ENCODE measurements at regions not wholly inside any gene's neighbourhood (a gene's known extent, or its start where the extent isn't known, plus 50 kb on each side); places are given as distances from the start of the nearest gene placed in this dataset.

- no peak for DNase-seq
Observed at GRCh38 chr18:26741048-26741447, 124.5 kb downstream of the AQP4 start.

DNA sequence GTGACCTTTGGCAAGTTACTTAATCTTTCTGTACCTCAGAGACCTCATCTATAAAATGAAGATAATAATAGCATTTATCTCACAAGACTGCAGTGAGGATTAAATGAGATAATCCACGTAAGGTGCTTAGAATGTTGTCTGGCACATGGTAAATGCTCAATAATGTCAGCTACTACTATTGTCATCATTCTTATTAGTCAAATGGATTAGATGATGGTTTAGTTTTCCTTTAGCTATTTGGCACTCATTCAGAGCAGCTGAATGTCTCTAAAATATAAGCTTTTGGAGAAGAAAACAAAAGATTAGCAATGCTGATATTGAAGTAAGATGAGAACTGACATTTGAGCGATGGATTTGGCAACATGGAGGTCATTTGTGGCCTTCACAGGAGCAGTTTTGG lies 125.1 kb downstream of the AQP4 start:
- no peak for DNase-seq

DNA sequence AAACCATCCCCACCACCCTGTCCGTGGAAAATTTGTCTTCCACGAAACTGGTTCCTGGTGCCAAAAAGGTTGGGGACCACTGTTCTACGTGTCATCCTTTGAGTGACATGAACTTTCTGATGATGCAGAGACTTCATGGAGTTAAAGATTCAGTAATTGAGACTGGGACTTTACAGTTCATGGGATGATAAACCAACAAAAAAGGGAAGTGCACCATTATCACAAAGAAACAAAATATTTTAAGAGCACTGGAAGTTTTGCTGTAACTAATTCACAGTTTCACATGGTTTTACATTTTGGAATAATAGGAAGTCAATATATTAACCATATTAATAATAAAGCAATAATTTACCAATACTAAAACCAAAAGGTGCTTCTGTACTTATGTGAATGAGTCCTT lies 126.8 kb downstream of the AQP4 start:
- DNase-seq = no peak

DNA sequence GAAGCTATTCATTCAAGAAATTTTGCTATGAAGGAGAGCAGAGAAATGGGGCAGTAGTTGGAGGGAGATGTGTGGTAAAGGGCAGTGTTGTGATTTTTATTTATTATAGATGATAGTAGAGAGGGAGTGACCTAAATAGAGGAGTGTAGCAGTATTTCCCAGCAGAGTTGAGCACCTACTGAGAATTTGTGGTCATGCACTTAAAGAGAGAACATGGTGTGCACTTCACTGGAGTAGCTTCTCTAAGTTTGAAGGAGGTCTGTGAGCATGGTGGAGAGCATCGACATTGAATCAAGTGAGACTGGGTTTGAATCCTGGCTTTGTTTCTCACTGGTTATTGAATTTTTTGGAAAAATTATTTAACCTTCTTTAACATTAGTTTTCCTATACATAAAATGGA lies 129.2 kb downstream of the AQP4 start:
- no peak for DNase-seq

DNA sequence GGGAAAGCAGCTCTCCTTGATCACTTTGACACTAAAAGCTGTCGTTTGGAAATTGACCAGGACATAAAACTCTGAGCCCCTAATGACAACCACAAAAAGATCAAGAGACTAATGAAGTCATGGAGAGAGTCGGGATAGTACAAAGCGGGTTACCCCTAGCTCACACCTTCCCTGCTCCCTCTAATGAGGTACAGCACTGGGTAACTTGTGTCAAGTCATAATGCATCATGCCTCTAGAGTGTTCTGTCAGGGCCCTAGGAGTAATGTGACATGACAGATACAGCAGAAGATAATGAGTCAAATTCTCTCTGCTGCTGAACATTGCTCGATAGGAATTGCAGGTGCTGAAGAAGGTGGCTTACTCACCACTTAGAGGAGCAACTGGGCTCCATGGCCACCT lies 130.7 kb downstream of the AQP4 start:
- DNase-seq = no peak

DNA sequence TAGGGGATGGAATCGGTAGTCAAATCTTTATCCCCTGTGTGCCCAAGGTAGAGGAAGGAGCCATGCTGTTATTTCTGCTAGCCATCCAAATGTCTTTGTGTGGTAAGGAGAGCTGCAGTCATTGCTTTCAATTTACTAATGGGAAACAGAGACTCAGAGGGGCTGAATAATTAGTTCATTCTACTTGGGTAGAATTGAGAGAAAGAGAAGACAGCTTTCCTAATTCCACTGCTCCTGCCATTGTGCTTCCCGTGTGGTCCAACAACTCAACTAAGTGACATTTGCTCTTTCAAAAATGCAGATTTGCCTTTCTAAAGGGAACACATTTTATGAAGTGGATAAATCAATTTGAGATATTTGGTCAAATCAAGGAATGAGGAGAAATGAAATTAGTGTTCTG lies 136.1 kb downstream of the AQP4 start:
- no peak for DNase-seq

DNA sequence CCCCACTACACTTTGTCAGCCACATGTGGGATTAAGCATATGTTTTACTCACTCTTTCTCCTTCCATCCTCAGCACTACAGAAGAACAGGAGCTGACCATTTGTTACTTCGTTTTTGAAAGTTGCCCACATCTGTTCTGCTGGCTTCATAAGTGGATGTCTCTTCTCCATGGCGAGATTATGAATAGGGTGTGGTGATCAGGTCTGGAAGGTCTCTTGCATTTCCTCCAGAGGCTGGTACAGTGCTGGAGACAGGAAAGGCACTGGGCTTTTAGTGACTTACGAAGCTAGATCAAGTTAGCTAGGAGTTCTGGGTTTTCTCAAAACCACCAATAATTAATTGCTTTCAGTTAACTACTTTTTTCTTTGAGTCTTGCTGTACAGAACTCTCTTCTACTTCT lies 136.5 kb downstream of the AQP4 start:
- DNase-seq = no peak

- no peak for DNase-seq
Observed at GRCh38 chr18:26723981-26724380, 141.5 kb downstream of the AQP4 start.

DNA sequence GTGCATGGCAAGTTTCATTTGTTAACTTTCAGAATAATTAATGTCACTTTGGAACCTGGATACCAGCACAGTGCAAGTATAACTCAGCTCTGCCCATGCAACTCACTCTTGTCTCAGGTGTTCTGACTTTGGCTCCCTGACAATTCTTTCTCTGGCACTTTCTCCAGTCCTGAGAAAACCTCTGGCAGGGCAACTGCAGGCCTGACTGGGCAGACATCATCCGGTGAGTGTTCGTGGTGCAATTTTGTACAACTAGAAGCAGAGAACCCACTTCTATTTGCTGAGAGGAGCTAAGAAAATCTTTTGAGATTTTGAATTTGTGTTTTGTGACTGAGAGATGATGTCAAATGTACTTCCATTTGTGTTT lies 143.0 kb downstream of the AQP4 start:
- no peak for DNase-seq

- no peak for DNase-seq
Observed at GRCh38 chr18:26721854-26722564, 143.5 kb downstream of the AQP4 start.

GRCh38 chr18:26719896-26720295 lies 145.6 kb downstream of the AQP4 start:
- DNase-seq = no peak

DNA sequence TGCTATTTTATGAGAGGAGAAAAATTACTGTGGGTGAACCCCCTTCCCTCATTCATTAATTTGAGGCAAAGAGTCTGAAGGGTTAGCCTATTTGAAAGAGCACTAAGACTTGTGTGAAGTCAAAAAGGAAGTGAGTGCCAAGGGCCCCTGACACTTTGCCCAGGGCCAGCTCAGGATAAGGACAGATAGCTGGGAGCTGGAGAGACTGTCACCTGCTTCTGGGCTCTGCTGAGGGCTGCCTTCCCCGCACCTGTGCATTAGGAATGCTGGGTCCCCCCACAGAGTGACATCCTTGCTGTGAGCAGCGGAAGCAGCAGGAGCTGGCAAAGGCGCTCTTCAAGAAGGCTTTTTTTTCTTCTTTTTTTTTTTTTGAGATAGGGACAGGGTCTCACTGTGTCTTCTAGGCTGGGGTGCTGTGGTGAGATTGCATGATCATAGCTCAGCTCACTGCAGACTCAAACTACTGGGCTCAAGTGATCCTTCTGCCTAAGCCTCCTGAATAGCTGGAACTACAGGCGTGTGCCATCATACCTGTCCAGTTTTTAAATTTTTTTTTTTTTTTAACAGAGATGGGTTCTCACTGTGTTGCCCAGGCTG lies 148.3 kb downstream of the AQP4 start:
- no peak for DNase-seq

DNA sequence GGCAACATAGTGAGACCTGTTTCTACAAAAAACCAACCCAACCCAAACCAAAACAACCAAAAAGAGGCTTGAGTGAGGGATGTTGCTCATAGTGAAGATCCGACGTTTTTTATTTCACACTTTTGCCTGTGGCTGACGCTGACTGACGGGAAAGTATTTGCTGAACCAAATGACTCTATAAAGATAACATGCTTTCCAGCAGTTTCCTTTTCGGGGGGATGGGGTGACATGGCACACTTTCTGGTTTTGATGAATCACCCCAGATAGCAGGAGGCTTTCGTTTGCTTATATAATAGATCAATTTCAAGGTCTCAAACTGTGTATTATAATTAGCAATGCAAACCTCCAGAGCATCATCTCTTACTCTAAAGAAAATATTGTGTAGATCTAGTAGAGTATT lies 150.8 kb downstream of the AQP4 start:
- no peak for DNase-seq

- DNase-seq = no peak
Observed at GRCh38 chr18:26711756-26712155, 153.8 kb downstream of the AQP4 start.

- DNase-seq = no peak
Observed at GRCh38 chr18:26710470-26711096, 154.9 kb downstream of the AQP4 start.

- DNase-seq = no peak
Observed at GRCh38 chr18:26709897-26710296, 155.6 kb downstream of the AQP4 start.

- no peak for DNase-seq
Observed at GRCh38 chr18:26708806-26709716, 156.4 kb downstream of the AQP4 start.

- no peak for DNase-seq
Observed at GRCh38 chr18:26706911-26707351, 158.6 kb downstream of the AQP4 start.

- DNase-seq = no peak
Observed at GRCh38 chr18:26705757-26706156, 157.4 kb upstream of the KCTD1 start.

DNA sequence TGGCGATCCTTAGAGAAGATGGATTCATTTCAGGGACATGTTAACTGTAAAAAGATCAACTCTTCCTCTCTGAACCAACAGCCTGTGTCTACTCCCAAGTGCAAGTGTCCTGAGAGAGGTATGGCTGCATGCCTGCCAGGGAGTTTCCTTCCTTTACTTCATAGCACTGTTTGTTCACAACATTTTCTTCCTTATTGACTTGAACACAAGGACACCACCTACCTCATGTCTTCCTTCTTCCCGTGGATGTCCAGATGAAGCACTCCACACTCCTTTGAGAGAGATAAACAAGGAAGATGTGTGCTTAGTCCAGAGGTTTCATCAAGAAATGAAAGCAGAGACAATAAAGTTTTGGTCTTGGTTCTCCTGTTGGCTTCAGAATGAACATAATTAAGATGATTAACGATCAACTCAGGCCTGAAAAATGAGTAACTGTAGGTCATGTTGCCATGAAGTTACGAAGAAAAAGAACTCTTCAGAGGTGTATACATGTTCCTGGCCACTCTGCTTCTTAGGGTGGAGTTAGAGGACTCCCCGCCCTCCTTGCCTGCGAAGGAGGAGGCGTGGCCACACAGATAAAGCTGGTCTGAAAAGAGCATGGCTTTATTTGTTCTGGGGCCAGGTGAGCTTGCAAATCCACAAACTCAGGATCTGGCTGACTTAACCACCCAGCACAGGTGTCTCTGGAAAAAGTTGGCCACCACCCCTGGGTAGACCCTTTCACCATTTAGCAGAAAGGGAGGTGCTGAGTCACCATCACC lies 155.0 kb upstream of the KCTD1 start:
- no peak for DNase-seq

DNA sequence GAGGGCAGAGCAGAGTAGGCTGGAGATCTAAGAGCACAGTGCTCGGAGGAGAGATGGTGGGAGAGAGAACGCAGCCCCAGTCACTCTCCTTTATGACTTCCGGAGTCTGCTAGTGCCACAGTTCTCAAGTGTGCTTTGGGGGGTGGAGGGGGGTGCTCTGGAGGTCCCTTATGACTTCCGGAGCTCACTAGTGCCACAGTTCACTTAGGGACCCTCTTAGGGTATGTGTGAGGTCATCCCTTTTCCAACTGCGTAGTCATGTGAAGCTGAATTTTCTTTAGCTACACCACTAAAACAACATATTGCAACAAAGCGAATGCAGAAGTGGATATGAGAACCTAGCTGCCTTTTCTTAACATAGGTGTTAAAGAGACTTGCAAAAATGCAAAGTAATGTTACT lies 153.7 kb upstream of the KCTD1 start:
- DNase-seq = no peak

- DNase-seq = no peak
Observed at GRCh38 chr18:26700728-26701127, 152.4 kb upstream of the KCTD1 start.

DNA sequence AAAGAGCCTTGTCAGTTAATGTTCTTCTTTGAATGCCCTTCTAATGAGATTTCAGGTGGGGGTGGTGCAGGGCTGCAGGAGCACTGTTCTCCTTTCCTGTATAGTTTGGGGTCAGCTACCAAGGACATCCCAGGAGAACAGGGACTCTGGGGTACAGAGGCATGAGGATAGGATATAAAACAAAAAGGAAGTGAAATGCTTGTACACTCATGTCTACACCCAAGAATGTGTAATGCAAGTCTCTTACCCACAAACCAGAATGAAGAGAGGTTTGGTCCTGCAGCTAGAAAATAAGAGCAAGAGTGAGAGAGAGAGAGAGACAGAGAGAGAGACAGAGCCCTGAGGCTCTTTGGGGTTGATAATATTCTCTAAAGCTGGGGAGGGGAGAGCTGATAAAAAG lies 151.8 kb upstream of the KCTD1 start:
- DNase-seq = no peak
